ENCODE measurements at regions not wholly inside any gene's neighbourhood (a gene's known extent, or its start where the extent isn't known, plus 50 kb on each side); places are given as distances from the start of the nearest gene placed in this dataset.

DNA sequence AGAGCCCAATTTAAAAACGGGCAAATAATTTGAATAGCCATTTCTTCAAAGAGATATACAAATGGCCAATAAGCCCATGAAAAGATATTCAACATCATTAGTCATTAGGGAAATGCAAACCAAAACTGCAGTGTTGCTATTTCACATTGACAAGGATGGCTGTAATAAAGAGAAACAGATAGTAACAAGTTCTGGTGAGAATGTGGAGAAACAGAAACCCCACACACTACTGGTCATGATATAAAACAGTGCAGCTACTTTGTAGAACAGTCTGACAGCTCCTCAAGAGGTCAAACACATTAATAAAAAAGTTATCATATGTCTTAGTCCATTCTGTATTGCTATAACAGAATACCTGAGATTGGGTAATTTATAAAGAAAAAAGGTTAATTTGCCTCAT, 237.0 kb upstream of the GRAMD2B start:
- TF ChIP-seq POLR2A (IDR thresholded peaks at IDR 0.05) = no peak
- TF ChIP-seq, protein P1, sequence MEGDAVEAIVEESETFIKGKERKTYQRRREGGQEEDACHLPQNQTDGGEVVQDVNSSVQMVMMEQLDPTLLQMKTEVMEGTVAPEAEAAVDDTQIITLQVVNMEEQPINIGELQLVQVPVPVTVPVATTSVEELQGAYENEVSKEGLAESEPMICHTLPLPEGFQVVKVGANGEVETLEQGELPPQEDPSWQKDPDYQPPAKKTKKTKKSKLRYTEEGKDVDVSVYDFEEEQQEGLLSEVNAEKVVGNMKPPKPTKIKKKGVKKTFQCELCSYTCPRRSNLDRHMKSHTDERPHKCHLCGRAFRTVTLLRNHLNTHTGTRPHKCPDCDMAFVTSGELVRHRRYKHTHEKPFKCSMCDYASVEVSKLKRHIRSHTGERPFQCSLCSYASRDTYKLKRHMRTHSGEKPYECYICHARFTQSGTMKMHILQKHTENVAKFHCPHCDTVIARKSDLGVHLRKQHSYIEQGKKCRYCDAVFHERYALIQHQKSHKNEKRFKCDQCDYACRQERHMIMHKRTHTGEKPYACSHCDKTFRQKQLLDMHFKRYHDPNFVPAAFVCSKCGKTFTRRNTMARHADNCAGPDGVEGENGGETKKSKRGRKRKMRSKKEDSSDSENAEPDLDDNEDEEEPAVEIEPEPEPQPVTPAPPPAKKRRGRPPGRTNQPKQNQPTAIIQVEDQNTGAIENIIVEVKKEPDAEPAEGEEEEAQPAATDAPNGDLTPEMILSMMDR (IDR thresholded peaks at IDR 0.05) = no peak

Data from tibial nerve (tissue), 3 donors.